ENCODE measurements at regions not wholly inside any gene's neighbourhood (a gene's known extent, or its start where the extent isn't known, plus 50 kb on each side); places are given as distances from the start of the nearest gene placed in this dataset.

- no peaks in the 10 kb centered on the region for H3K36me3 ChIP-seq (ENCODE audit: control insufficient read depth, insufficient read depth, low read length)
- H3K4me1 ChIP-seq (ENCODE audit: control insufficient read depth, insufficient read depth, low read length), result peaks cover 13% of the 10 kb centered on the region
Measured at GRCh38 chr16:11407047-11407982, 62.1 kb downstream of the RMI2 start.

GRCh38 chr16:11408216-11408615, 63.0 kb downstream of the RMI2 start:
- 86% methylated on average over 6 of the region's 8 CpGs for WGBS (ENCODE audit: insufficient coverage)
- Histone ChIP-seq H3K27me3 (ENCODE audit: control insufficient read depth, insufficient read depth, low read length) (no peaks in the 10 kb centered on the region), H3K4me1 (ENCODE audit: control insufficient read depth, insufficient read depth, low read length) (peaks cover 10% of the 10 kb centered on the region), H3K36me3 (ENCODE audit: control insufficient read depth, insufficient read depth, low read length) (no peaks in the 10 kb centered on the region), H3K4me3 (ENCODE audit: low read depth, low read length) (no peak overlapping the region), H3K9me3 (ENCODE audit: control insufficient read depth, insufficient read depth, low read length) (peaks cover 2% of the 10 kb centered on the region), H3K27ac (ENCODE audit: low read depth, low read length) (no peak overlapping the region)
- no peak for DNase-seq (ENCODE audit: low read depth in 4 of 6, low spot score in 6 of 6)

More at GRCh38 chr16:11407047-11407982, 62.1 kb downstream of the RMI2 start:
- peak in 3 of 6 donors; percentile 7 to 79 (median 65) for DNase-seq (ENCODE audit: low read depth in 4 of 6, low spot score in 6 of 6)
- H3K4me3 ChIP-seq (ENCODE audit: low read depth, low read length), result no peak overlapping the region
- H3K27ac ChIP-seq (ENCODE audit: low read depth, low read length), result no peak overlapping the region
- H3K9me3 ChIP-seq (ENCODE audit: control insufficient read depth, insufficient read depth, low read length), result peaks cover 2% of the 10 kb centered on the region
- H3K27me3 ChIP-seq (ENCODE audit: control insufficient read depth, insufficient read depth, low read length), result no peaks in the 10 kb centered on the region
- WGBS (ENCODE audit: insufficient coverage), result 83% methylated on average over 5 of the region's 17 CpGs

GRCh38 chr16:11409398-11409797, 64.1 kb downstream of the RMI2 start:
- Histone ChIP-seq H3K36me3 (ENCODE audit: control insufficient read depth, insufficient read depth, low read length) (no peaks in the 10 kb centered on the region), H3K9me3 (ENCODE audit: control insufficient read depth, insufficient read depth, low read length) (peaks cover 2% of the 10 kb centered on the region), H3K4me3 (ENCODE audit: low read depth, low read length) (no peak overlapping the region), H3K27ac (ENCODE audit: low read depth, low read length) (no peak overlapping the region), H3K27me3 (ENCODE audit: control insufficient read depth, insufficient read depth, low read length) (no peaks in the 10 kb centered on the region), H3K4me1 (ENCODE audit: control insufficient read depth, insufficient read depth, low read length) (peaks cover 10% of the 10 kb centered on the region)
- no CpG with 5 or more reads among the region's 6 CpGs for WGBS (ENCODE audit: insufficient coverage)
- DNase-seq (ENCODE audit: low read depth in 4 of 6, low spot score in 6 of 6), result no peak

DNA sequence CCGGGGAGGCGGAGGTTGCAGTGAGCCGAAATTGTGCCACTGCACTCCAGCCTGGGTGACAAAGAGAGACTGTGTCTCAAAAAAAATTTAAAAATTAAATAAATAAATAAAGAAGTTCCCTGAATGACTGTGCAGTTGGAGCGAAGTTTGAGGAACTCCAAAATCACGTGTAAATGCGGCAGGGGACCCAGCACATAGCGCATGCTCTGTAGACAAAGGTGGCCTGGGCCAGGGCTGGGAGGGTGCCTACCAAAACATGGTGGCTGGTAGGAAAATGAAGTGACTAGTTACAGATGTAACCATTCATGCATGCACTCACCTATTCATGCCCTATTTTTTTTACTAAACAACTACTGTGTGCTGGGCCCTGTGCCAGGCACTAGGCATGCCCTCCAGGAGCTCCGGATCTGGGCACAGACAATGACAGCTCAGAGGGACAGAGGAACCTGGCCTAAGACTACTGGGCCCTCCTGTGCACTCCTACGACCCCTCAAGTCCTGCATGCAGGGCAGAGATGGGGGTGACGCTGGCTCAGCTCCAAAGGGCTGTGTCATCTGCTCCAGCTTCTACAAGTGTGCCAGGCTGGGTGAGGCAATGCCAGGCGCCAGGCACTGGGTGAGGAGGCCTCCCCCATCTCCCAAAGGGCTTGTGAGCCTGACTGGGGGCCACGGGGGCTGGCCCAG, 65.3 kb downstream of the RMI2 start:
- no peak for DNase-seq (ENCODE audit: low read depth in 4 of 6, low spot score in 6 of 6)
- H3K27ac ChIP-seq (ENCODE audit: low read depth, low read length), result no peak overlapping the region
- H3K36me3 ChIP-seq (ENCODE audit: control insufficient read depth, insufficient read depth, low read length), result no peaks in the 10 kb centered on the region
- H3K4me1 ChIP-seq (ENCODE audit: control insufficient read depth, insufficient read depth, low read length), result peaks cover 10% of the 10 kb centered on the region
- 62% methylated on average over 7 of the region's 12 CpGs for WGBS (ENCODE audit: insufficient coverage)
- no peak overlapping the region for H3K4me3 ChIP-seq (ENCODE audit: low read depth, low read length)
- H3K9me3 ChIP-seq (ENCODE audit: control insufficient read depth, insufficient read depth, low read length), result peaks cover 2% of the 10 kb centered on the region
- no peaks in the 10 kb centered on the region for H3K27me3 ChIP-seq (ENCODE audit: control insufficient read depth, insufficient read depth, low read length)

GRCh38 chr16:11411059-11411550, 65.8 kb downstream of the RMI2 start:
- Histone ChIP-seq H3K9me3 (ENCODE audit: control insufficient read depth, insufficient read depth, low read length) (peaks cover 2% of the 10 kb centered on the region), H3K36me3 (ENCODE audit: control insufficient read depth, insufficient read depth, low read length) (no peaks in the 10 kb centered on the region), H3K27ac (ENCODE audit: low read depth, low read length) (no peak overlapping the region), H3K4me1 (ENCODE audit: control insufficient read depth, insufficient read depth, low read length) (peaks cover 10% of the 10 kb centered on the region), H3K27me3 (ENCODE audit: control insufficient read depth, insufficient read depth, low read length) (no peaks in the 10 kb centered on the region), H3K4me3 (ENCODE audit: low read depth, low read length) (no peak overlapping the region)
- DNase-seq (ENCODE audit: low read depth in 4 of 6, low spot score in 6 of 6), result no peak
- 78% methylated on average over 9 of the region's 9 CpGs for WGBS (ENCODE audit: insufficient coverage)

DNA sequence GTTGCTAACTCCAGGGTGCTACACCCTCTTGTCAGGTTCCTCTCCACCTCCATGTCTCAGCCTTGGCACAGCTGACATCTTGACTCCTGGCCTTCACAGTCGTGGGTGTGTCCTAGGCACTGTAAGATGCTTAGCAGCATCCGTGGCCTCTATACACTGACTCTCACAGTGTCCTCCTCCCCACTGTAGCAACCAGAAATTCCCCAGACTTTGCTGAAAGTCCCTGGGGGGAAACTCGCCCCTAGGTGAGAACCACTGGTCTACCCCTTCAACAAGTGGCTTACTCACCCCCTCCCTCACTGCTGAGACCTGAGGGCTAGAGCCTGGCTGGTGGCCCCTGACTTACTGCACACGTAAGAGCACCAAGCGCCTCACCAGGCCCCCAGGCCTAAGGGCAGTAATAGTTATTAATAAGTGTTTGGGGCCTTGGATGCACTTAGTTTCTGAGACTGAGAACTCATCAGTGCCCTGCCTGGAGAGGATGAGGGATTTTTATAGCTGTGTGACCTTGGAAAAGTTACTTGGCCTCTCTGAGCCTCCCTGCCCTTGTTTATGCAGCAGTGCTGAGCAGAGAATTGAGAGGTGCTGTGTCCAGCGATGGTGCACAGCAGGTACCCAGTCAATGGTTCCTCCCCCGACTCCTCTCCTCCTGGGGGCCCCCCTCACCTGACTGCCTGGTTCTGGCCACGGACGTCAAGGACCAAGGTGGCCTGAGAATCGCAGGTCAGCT, 67.1 kb downstream of the RMI2 start:
- WGBS (ENCODE audit: insufficient coverage), result 90% methylated on average over 10 of the region's 10 CpGs
- H3K4me3 ChIP-seq (ENCODE audit: low read depth, low read length), result no peak overlapping the region
- no peak overlapping the region for H3K27ac ChIP-seq (ENCODE audit: low read depth, low read length)
- peaks cover 1% of the 10 kb centered on the region for H3K9me3 ChIP-seq (ENCODE audit: control insufficient read depth, insufficient read depth, low read length)
- H3K4me1 ChIP-seq (ENCODE audit: control insufficient read depth, insufficient read depth, low read length), result peaks cover 10% of the 10 kb centered on the region
- peaks cover under 1% of the 10 kb centered on the region for H3K36me3 ChIP-seq (ENCODE audit: control insufficient read depth, insufficient read depth, low read length)
- no peak for DNase-seq (ENCODE audit: low read depth in 4 of 6, low spot score in 6 of 6)
- H3K27me3 ChIP-seq (ENCODE audit: control insufficient read depth, insufficient read depth, low read length), result no peaks in the 10 kb centered on the region

DNA sequence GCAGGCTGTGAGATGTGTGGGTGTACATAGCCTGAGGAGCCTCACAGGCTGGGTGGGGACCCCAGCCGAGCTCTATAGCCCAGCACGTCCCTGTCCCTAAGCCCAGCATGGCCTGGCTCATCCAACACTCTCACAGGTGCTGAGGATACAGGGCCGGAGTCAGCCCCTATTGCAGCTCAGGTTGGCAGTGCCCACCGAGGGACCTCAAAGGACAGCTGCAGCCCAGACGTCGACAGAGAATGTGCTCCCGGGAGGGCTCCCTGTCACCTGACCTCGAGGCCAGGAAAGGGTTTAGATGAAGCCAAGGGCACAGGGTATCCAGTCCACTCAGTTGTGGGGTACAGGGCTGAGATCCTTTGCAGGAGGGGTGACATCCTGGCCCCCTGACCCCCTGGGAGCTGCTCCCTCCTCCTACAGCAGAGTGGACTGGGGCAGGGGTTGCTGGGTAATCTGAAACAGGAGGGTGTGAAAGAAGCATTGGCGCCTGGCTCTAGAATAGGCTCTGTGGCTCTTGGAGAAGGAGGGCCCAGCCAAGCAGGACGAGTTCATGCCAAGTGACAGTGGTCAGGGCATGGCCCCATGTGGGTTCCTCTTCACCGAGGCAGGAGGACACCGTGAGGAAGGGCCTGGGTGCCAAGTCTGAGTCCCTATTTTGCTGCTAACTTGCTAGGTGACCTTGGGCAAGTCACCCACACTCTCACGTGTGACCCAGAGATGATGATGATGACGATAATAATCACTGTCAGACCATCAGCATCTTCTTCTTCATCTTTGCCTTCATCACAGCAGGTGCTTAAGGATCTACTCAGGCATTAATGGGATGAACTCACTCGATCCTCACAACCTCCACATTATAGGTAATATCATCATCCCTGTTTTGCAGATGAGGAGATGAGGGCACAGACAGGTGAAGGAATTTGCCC, 68.0 kb downstream of the RMI2 start:
- Histone ChIP-seq H3K27me3 (ENCODE audit: control insufficient read depth, insufficient read depth, low read length) (no peaks in the 10 kb centered on the region), H3K27ac (ENCODE audit: low read depth, low read length) (no peak overlapping the region), H3K4me1 (ENCODE audit: control insufficient read depth, insufficient read depth, low read length) (peaks cover 13% of the 10 kb centered on the region), H3K4me3 (ENCODE audit: low read depth, low read length) (no peak overlapping the region), H3K36me3 (ENCODE audit: control insufficient read depth, insufficient read depth, low read length) (peaks cover 2% of the 10 kb centered on the region), H3K9me3 (ENCODE audit: control insufficient read depth, insufficient read depth, low read length) (no peaks in the 10 kb centered on the region)
- DNase-seq (ENCODE audit: low read depth in 4 of 6, low spot score in 6 of 6), result no peak
- 82% methylated on average over 11 of the region's 15 CpGs for WGBS (ENCODE audit: insufficient coverage)

DNA sequence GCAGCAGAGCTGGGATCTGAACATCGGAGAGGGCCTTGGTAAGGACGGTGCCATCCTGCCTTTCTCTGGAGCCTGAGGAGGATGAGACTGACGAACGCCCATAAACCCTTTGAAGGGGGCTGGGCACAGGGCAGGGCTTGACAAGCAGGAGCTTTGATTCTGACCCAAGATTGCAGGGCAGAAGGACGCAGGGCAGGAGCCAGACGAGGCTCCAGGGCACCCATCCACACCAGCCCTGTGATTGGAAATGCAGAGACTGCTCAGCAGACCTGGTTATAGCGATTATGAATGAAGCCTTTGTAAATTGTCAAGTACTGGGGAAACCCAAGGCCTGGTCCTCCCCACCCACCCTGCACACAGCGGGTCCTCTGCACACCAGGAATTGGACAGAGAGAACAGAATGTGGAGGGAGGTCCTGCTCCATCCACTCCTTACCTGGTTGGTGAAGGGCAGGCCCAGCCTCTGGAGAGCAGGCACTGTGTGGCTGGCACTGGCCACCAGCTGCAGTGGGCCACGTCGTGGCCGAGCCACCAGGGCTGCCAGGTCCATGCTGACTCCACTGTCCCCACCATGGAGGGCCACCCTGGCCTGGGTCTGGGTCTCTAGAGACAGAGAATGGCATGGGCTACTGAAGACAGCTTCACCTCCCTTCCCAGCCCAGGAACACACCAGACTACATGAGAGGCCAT, 68.8 kb downstream of the RMI2 start:
- peaks cover 2% of the 10 kb centered on the region for H3K36me3 ChIP-seq (ENCODE audit: control insufficient read depth, insufficient read depth, low read length)
- DNase-seq (ENCODE audit: low read depth in 4 of 6, low spot score in 6 of 6), result no peak
- WGBS (ENCODE audit: insufficient coverage), result 87% methylated on average over 8 of the region's 11 CpGs
- no peak overlapping the region for H3K4me3 ChIP-seq (ENCODE audit: low read depth, low read length)
- H3K27ac ChIP-seq (ENCODE audit: low read depth, low read length), result no peak overlapping the region
- H3K4me1 ChIP-seq (ENCODE audit: control insufficient read depth, insufficient read depth, low read length), result peaks cover 13% of the 10 kb centered on the region
- H3K27me3 ChIP-seq (ENCODE audit: control insufficient read depth, insufficient read depth, low read length), result no peaks in the 10 kb centered on the region
- no peaks in the 10 kb centered on the region for H3K9me3 ChIP-seq (ENCODE audit: control insufficient read depth, insufficient read depth, low read length)

All from spinal cord (tissue), 9 donors.